C4-2B (cell line): ENCODE measurements at regions not wholly inside any gene's neighbourhood (a gene's known extent, or its start where the extent isn't known, plus 50 kb on each side); places are given as distances from the start of the nearest gene placed in this dataset.
"Not testable (repeated sequence)": the region's sequence is repeated elsewhere in the genome, so short reads cannot be mapped to it uniquely, and the experiment has no call there.

Experiments
- H3K27ac ChIP-seq: fragments of 450-650 bp; 2 replicates; pipeline ENCODE4 v1.5.1; 2017
- CTCF ChIP-seq: fragments of 450-650 bp; conservative IDR thresholded peaks from 2 replicates; pipeline ENCODE4 v1.5.1; 2017; ENCODE audit warnings: mild to moderate bottlenecking
- ZFX ChIP-seq: fragments of 450-650 bp; IDR thresholded peaks from 2 replicates; pipeline ENCODE4 v1.6.1; 2017

- TF ChIP-seq CTCF (no peak), ZFX (no peak)
- no peak overlapping the region for H3K27ac ChIP-seq
Measured at GRCh38 chr4:95779447-95779846, 60.4 kb upstream of the PDHA2 start.

GRCh38 chr4:95778666-95779065 lies 61.2 kb upstream of the PDHA2 start:
- H3K27ac ChIP-seq = no peak overlapping the region
- TF ChIP-seq ZFX (no peak), CTCF (no peak)

GRCh38 chr4:95770605-95771004 lies 69.3 kb upstream of the PDHA2 start:
- H3K27ac ChIP-seq = not testable (repeated sequence)

- no peak overlapping the region for H3K27ac ChIP-seq
- TF ChIP-seq ZFX = no peak
- no peak for TF ChIP-seq CTCF
Measured at GRCh38 chr4:95764961-95765360, 74.9 kb upstream of the PDHA2 start.

GRCh38 chr4:95761871-95762270 lies 78.0 kb upstream of the PDHA2 start:
- no peak overlapping the region for H3K27ac ChIP-seq
- TF ChIP-seq ZFX (no peak), CTCF (no peak)

GRCh38 chr4:95761426-95761825 lies 78.5 kb upstream of the PDHA2 start:
- TF ChIP-seq CTCF = no peak
- no peak overlapping the region for H3K27ac ChIP-seq

GRCh38 chr4:95760646-95761045 lies 79.2 kb upstream of the PDHA2 start:
- H3K27ac ChIP-seq = not testable (repeated sequence)

GRCh38 chr4:95758001-95758400 lies 81.9 kb upstream of the PDHA2 start:
- TF ChIP-seq CTCF (no peak), ZFX (no peak)
- H3K27ac ChIP-seq = no peak overlapping the region

- H3K27ac ChIP-seq = no peak overlapping the region
- TF ChIP-seq ZFX = no peak
- no peak for TF ChIP-seq CTCF
Measured at GRCh38 chr4:95754667-95755066, 85.2 kb upstream of the PDHA2 start.
